ENCODE measurements at regions not wholly inside any gene's neighbourhood (a gene's known extent, or its start where the extent isn't known, plus 50 kb on each side); places are given as distances from the start of the nearest gene placed in this dataset.

DNA sequence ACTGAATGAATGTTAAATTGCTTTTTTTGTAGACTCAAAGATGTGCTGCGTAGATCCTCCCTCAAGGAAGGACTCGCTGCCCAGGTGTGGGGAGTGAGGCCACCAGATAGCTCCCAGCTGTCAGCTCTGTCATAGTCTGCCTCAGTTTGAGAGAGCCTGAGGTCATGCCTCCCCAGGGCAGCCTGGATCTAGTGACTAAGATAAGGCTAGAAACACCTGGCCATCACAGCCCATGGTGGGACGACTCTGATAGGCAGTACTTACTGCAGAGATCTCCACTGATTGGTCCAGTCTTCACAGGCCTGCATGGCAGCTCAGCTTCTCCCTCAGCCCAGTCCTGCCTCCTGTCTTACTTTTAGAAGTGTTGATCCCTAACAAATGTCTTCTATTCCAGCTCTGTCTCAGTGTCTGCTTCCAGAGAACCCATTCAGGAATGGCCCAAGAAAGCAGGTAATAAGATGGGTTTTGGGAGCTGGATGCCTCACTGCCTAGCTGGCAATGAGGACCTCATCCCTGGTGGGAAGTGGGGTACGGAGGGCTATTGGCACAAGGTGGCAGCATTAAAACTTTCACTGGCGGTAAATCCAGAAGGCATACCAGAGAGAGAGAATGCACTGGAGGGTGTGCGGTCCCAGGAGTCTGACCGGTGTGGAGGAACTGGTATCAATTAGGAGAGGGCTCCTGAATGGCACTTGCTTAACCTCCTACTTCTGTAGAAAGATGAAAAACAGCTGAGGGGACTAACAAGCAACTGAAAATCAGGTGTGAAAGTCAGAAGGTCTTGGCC is 55.3 kb upstream of the GPR37L1 start:
- DNase-seq (ENCODE audit: low spot score): no peak

DNA sequence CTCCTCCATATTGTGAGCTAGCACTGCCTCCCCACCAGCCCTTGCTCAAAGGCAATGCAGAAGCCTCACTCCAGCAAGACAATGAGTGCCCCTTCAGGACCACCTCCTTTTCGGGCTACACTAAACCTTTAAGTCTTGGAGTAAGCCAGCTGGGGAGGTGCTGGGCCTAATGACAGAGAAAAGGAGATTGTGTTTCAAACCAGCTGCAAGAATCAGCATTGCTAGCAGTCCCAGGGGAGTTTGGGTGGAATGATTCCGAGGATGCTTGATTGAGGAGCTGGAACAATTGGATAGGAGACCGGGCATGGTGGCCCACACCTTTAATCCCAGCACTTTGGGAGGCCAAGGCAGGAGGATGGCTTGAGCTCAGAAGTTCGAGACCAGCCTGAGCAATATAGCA is 54.1 kb upstream of the GPR37L1 start:
- peak; percentile 45 for DNase-seq (ENCODE audit: low spot score)

DNA sequence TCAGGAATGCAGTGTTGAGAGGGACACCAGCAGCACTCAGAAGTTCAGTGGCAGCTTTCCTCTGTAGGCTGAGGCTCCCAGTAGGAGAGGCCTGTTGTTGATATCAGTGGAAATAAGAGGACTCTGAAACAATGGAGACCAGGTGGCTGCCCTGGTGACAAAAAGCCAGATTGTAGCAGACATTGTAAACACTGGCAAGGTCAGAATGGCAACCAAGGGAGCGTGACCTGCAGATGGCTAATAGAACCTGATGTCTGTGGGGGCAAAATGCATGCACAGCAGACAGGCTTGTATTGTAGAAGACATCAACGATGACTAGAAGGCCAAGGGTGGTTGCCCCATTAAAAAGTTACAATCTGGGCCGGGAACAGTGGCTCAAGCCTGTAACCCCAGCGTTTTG is 53.1 kb upstream of the GPR37L1 start:
- peak; percentile 39 for DNase-seq (ENCODE audit: low spot score)

DNA sequence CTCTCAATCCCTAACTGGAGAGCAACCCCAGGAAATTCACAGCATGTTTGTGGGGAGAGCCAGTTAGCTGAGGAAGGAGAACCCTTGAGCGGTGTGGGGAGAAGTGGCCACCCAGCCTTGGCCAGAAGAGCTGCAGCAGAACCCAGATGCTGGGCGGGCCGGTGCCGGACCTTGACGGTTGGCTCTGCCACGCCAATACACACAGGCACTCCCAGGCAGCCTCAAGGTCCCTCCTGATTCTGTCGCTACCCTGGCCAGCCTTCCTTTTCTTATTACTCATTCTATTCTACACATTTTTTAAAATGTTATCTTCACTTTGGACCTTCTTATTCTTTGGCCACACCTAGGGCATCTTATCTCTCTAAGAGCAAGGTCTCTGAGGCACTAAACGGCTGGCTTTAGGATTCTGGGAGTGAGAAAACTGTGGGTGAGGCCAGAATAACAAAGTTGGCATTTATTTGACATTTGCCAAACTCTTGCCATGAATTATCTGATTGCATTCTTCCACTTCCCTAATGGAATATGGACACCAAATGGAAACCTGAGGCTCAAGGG is 50.4 kb upstream of the GPR37L1 start:
- peak; percentile 17 for DNase-seq (ENCODE audit: low spot score)

All from D341Med (cell line).